GM12878 (cell line): ENCODE measurements at regions not wholly inside any gene's neighbourhood (a gene's known extent, or its start where the extent isn't known, plus 50 kb on each side); places are given as distances from the start of the nearest gene placed in this dataset.

Experiments
- ATAC-seq: fragments of 200-7000 bp; cut with Tn5 transposase; 3 replicates; pipeline ENCODE4 v1.9.1; 2020; ENCODE audit warnings: mild to moderate bottlenecking, moderate library complexity
- BruUV-seq: library from RNA; stranded (reverse); fragments of 400-500 nt; replicated peaks from 2 replicates; lab custom pipeline; 2021; lab: Mats Ljungman, UMichigan
- CTCF ChIA-PET: fragments of 300-600 bp; sonication (Branson Sonifier 250); formaldehyde crosslinking; extraction: SDS; loops from one replicate; lab custom pipeline; 2021; ENCODE audit warnings: inconsistent platforms; lab: Yijun Ruan, JAX
- POLR2A ChIA-PET: fragments of 350-600 bp; formaldehyde crosslinking; extraction: SDS; loops from one replicate; lab custom pipeline; 2021; ENCODE audit warnings: inconsistent platforms; lab: Charles Lee
- RAD21 ChIA-PET: fragments of 300-600 bp; sonication (Branson Sonifier 250); formaldehyde crosslinking; loops from one replicate; lab custom pipeline; 2023; ENCODE audit warnings: antibody characterized with exemption; ENCODE audit not compliant: unreplicated experiment; lab: Charles Lee
- SMC1A ChIA-PET: fragments of 300-600 bp; sonication (Branson Sonifier 250); formaldehyde crosslinking; loops from one replicate; lab custom pipeline; 2023; ENCODE audit not compliant: unreplicated experiment, uncharacterized antibody; lab: Charles Lee
- DNase-seq: peaks from one replicate; pipeline ENCODE4 v3.0.0-alpha.2; 2011; ENCODE audit warnings: low read depth, low spot score
- FAIRE-seq: peaks from 3 replicates; lab custom pipeline; 2011; peaks lifted over from hg19 to GRCh38; lab: Jason Lieb, UNC
- H2AFZ ChIP-seq: 2 replicates; pipeline ENCODE4 v1.6.0; 2011; ENCODE audit warnings: low read depth, low read length, control low read depth; ENCODE audit not compliant: control insufficient read depth
- H3K27ac ChIP-seq: 2 replicates; pipeline ENCODE4 v1.5.1; 2011; ENCODE audit warnings: control low read depth; ENCODE audit not compliant: control insufficient read depth, insufficient read depth
- H3K27me3 ChIP-seq, 2 experiments: replicated peaks in 1 of 2; 2 replicates each; pipeline versions ENCODE4 v1.6.0 to v1.6.1; 2011; ENCODE audit warnings: low read length in 1 of 2; ENCODE audit not compliant: control insufficient read depth in 2 of 2, insufficient read depth in 2 of 2
- H3K36me3 ChIP-seq, 2 experiments: 2 replicates each; pipeline ENCODE4 v1.5.1; 2011; ENCODE audit warnings: low read length in 1 of 2; ENCODE audit not compliant: control insufficient read depth in 2 of 2, insufficient read depth in 2 of 2
- H3K4me1 ChIP-seq: 2 replicates; pipeline ENCODE4 v1.6.1; 2011; ENCODE audit warnings: mild to moderate bottlenecking, low read length, moderate library complexity, mixed read lengths; ENCODE audit not compliant: control insufficient read depth, insufficient read depth
- H3K4me2 ChIP-seq: 2 replicates; pipeline ENCODE4 v1.6.0; 2011; ENCODE audit warnings: control low read depth; ENCODE audit not compliant: control insufficient read depth, insufficient read depth
- H3K4me3 ChIP-seq: fragments of 200-600 bp; sonication (generic); 2 replicates; pipeline ENCODE4 v1.5.1; 2016
- H3K79me2 ChIP-seq: 2 replicates; pipeline ENCODE4 v1.6.0; 2011; ENCODE audit warnings: low read length; ENCODE audit not compliant: control insufficient read depth, insufficient read depth
- H3K9ac ChIP-seq: 2 replicates; pipeline ENCODE4 v1.8.0; 2011; ENCODE audit warnings: low read length, control low read depth, mixed read lengths; ENCODE audit not compliant: control insufficient read depth, insufficient read depth
- H3K9me3 ChIP-seq: replicated peaks from 3 replicates; pipeline ENCODE4 v1.5.1; 2011; ENCODE audit warnings: mild to moderate bottlenecking, low read length; ENCODE audit not compliant: control insufficient read depth, insufficient read depth
- H4K20me1 ChIP-seq: 2 replicates; pipeline ENCODE4 v1.6.0; 2011; ENCODE audit not compliant: control insufficient read depth, insufficient read depth
- ASH2L ChIP-seq: fragments of 300-600, 200-600 bp; sonication (generic); IDR thresholded peaks from 2 replicates; pipeline ENCODE4 v1.6.1; 2017; ENCODE audit warnings: low read depth, mild to moderate bottlenecking, borderline replicate concordance
- BMI1 ChIP-seq: fragments of 450-650 bp; IDR thresholded peaks from 2 replicates; pipeline ENCODE4 v1.6.1; 2016; ENCODE audit warnings: mild to moderate bottlenecking, moderate library complexity, borderline replicate concordance
- CBFB ChIP-seq: IDR thresholded peaks from 2 replicates; pipeline ENCODE4 v1.6.1; 2016; ENCODE audit warnings: antibody characterized with exemption, low read depth
- EED ChIP-seq: sonication (generic); IDR thresholded peaks from 2 replicates; pipeline ENCODE4 v1.6.1; 2016; ENCODE audit warnings: antibody characterized with exemption, low read depth
- HCFC1 ChIP-seq: fragments of 150-350 bp; IDR thresholded peaks from 2 replicates; pipeline ENCODE4 v1.6.1; 2014; ENCODE audit warnings: low read length
- IKZF2 ChIP-seq, 2 experiments: fragments of 450-650 bp; IDR thresholded peaks; 2 replicates each; pipeline ENCODE4 v1.6.1; 2017; ENCODE audit warnings: mild to moderate bottlenecking in 2 of 2, moderate library complexity in 2 of 2
- IRF5 ChIP-seq: fragments of 450-650 bp; IDR thresholded peaks from 2 replicates; pipeline ENCODE4 v1.6.1; 2017; ENCODE audit warnings: borderline replicate concordance
- JUNB ChIP-seq: IDR thresholded peaks from 2 replicates; pipeline ENCODE4 v1.6.1; 2016; ENCODE audit warnings: antibody characterized with exemption, mild to moderate bottlenecking
- KLF5 ChIP-seq: fragments of 450-650 bp; IDR thresholded peaks from 2 replicates; pipeline ENCODE4 v1.6.1; 2014; ENCODE audit warnings: mild to moderate bottlenecking; ENCODE audit not compliant: partially characterized antibody
- MTA3 ChIP-seq: IDR thresholded peaks from 2 replicates; pipeline ENCODE4 v1.6.1; 2012; ENCODE audit warnings: low read length, inconsistent platforms, borderline replicate concordance
- MXI1 ChIP-seq: fragments of 150-350 bp; IDR thresholded peaks from 2 replicates; pipeline ENCODE4 v1.6.1; 2011; ENCODE audit warnings: low read depth, mild to moderate bottlenecking, inconsistent platforms, low read length, improper control_type of control experiment
- NRF1 ChIP-seq: conservative IDR thresholded peaks from 2 replicates; pipeline ENCODE4 v1.6.1; 2011; ENCODE audit warnings: mild to moderate bottlenecking, low read depth, low read length, improper control_type of control experiment
- PAX5 ChIP-seq: IDR thresholded peaks from 2 replicates; pipeline ENCODE4 v1.6.1; 2011; ENCODE audit warnings: low read depth, low read length, borderline replicate concordance
- STAT3 ChIP-seq: IDR thresholded peaks from 2 replicates; pipeline ENCODE4 v1.6.1; 2011; ENCODE audit warnings: low read depth, low read length, improper control_type of control experiment
- WRNIP1 ChIP-seq: IDR thresholded peaks from 2 replicates; pipeline ENCODE4 v1.6.1; 2011; ENCODE audit warnings: low read depth, low read length, improper control_type of control experiment, borderline replicate concordance
- YBX1 ChIP-seq: fragments of 450-650 bp; IDR thresholded peaks from 2 replicates; pipeline ENCODE4 v1.6.1; 2016; ENCODE audit warnings: antibody characterized with exemption
- WGBS: methylation state at CpG from one replicate; pipeline ENCODE4 v1.1.6; 2016; ENCODE audit warnings: low lambda C conversion rate; ENCODE audit not compliant: insufficient replicate concordance, insufficient coverage; ENCODE audit errors: missing lambda C conversion rate; 5-methylcytosine and 5-hydroxymethylcytosine counted together
- in situ Hi-C: fragments of 300-500 bp; cut with MboI; formaldehyde crosslinking; loops from 9 replicates; pipeline ENCODE4 v1.14.3; 2018; ENCODE audit warnings: mixed read lengths
- intact Hi-C: fragments of 100-400 bp; cut with micrococcal nuclease; formaldehyde crosslinking; loops from one replicate; pipeline ENCODE4 v1.14.2; 2022; ENCODE audit not compliant: unreplicated experiment

DNA sequence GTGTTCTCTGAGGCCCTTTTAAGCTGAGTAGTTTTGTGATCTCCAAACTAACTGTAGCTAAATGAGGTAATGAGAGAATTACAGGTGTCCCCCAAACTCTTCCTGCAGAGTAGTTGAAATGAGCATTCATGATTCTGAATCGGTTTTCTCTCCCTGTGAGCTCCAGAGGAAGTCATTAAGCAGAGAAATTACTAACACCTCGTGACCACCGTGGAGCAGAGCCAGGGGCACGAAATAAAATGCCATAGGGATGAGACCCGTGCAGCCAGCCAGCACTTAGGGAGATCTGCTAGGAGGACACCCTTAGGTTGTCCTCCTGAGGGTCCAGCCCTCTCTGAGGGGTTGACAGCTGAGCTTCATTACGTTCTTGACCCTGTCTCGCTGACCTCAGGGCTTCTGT is 79.5 kb downstream of the SLC25A47 start:
- no peak for ATAC-seq
- no TSS peak for BruUV-seq
- no peaks in the 10 kb centered on the region for H3K27me3 ChIP-seq
- 35% methylated on average over 7 of the region's 7 CpGs for WGBS
- intact Hi-C loops = no loop called here
- in situ Hi-C loops = no loop called here
- DNase-seq = no peak
- no peak overlapping the region for H3K4me2 ChIP-seq
- RAD21 ChIA-PET = no interaction called here
- POLR2A ChIA-PET = no interaction called here
- no peak overlapping the region for H2AFZ ChIP-seq
- H3K9ac ChIP-seq = no peak overlapping the region
- no peaks in the 10 kb centered on the region; the same call in 2 of the 3 replicates for H3K9me3 ChIP-seq
- H3K79me2 ChIP-seq = no peaks in the 10 kb centered on the region
- no peaks in the 10 kb centered on the region; a peak in 1 of 4 replicates for H3K36me3 ChIP-seq
- SMC1A ChIA-PET = interaction anchor here (1.1 kb wide), 1 partner anchor 18 kb away, joined by 4 read pairs; no protein-coding TSS in a partner anchor
- TF ChIP-seq YBX1 = no peak
- no peak for TF ChIP-seq PAX5
- TF ChIP-seq CBFB = no peak
- TF ChIP-seq IKZF2 (IDR thresholded peaks at IDR 0.05) = no peak
- TF ChIP-seq EED = no peak
- TF ChIP-seq KLF5 = no peak
- no peaks in the 10 kb centered on the region; the same call in 1 of the 2 replicates for H3K4me1 ChIP-seq
- CTCF ChIA-PET = interaction anchor here (0.8 to 1.6 kb wide), 3 partner anchors 17 to 243 kb away, joined by 3 to 8 read pairs (median 4); no protein-coding TSS in a partner anchor
- no peak overlapping the region for H3K4me3 ChIP-seq
- no peaks in the 10 kb centered on the region for H4K20me1 ChIP-seq
- FAIRE-seq = no peak
- H3K27ac ChIP-seq = no peak overlapping the region

DNA sequence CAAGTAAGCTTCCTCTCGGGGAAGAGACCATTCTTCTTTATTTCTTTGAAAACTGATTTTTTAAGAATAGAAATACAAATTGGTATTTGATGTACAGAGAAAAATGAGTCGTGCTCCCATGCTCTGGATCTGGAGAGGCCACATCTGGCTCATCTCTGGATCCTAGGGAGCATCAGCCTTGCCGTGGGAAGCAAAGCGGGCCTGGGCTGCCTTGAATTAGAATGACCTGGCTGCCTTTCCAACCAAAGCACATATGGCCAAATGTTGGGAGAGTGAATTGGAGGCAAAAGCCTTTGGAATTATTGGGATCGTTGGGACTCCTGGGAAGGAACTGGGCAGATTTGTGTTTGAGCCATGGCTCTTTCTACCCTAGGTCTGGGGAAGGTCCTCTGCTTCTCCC is 80.0 kb downstream of the SLC25A47 start:
- Histone ChIP-seq H3K36me3 (no peaks in the 10 kb centered on the region; a peak in 1 of 4 replicates), H4K20me1 (no peaks in the 10 kb centered on the region), H3K4me2 (no peak overlapping the region), H3K4me1 (no peaks in the 10 kb centered on the region; the same call in 1 of the 2 replicates), H3K79me2 (no peaks in the 10 kb centered on the region), H3K27ac (no peak overlapping the region), H2AFZ (no peak overlapping the region), H3K4me3 (no peak overlapping the region), H3K9me3 (no peaks in the 10 kb centered on the region), H3K27me3 (no peaks in the 10 kb centered on the region), H3K9ac (no peak overlapping the region)
- SMC1A ChIA-PET = interaction anchor here (1.1 kb wide), 1 partner anchor 18 kb away, joined by 4 read pairs; no protein-coding TSS in a partner anchor
- CTCF ChIA-PET = interaction anchor here (0.7 to 1.6 kb wide), 4 partner anchors 20 to 1572 kb away, joined by 3 to 8 read pairs (median 3); no protein-coding TSS in a partner anchor
- FAIRE-seq = no peak
- RAD21 ChIA-PET = no interaction called here
- no TSS peak for BruUV-seq
- no peak for ATAC-seq
- in situ Hi-C loops (no loop called here), intact Hi-C loops (no loop called here)
- WGBS = 57% methylated on average over 5 of the region's 5 CpGs
- POLR2A ChIA-PET = no interaction called here
- DNase-seq = no peak
- no peak for TF ChIP-seq WRNIP1
- no peak for TF ChIP-seq JUNB
- no peak for TF ChIP-seq IRF5
- TF ChIP-seq NRF1 = no peak
- no peak for TF ChIP-seq HCFC1
- TF ChIP-seq MTA3 = no peak
- no peak for TF ChIP-seq ASH2L
- TF ChIP-seq STAT3 = no peak
- no peak for TF ChIP-seq MXI1
- no peak for TF ChIP-seq BMI1
- TF ChIP-seq, all 136 proteins: peak for 0
